Activated CD8-positive, alpha-beta memory T cell treated with anti-CD3 and anti-CD28 coated beads, Interleukin-2, amount 50 U/mL, for 4 hours (primary cell): ENCODE measurements at regions not wholly inside any gene's neighbourhood (a gene's known extent, or its start where the extent isn't known, plus 50 kb on each side); places are given as distances from the start of the nearest gene placed in this dataset.

Experiments used
- DNase-seq: peaks from one replicate; pipeline ENCODE4 v3.0.0-alpha.2; 2020

GRCh38 chr17:27396045-27396444 lies 60.2 kb upstream of the KSR1 start:
- no peak for DNase-seq

- no peak for DNase-seq
These were observed 59.3 kb upstream of the KSR1 start for GRCh38 chr17:27396941-27397340.

- DNase-seq: no peak
These were observed 57.6 kb upstream of the KSR1 start for GRCh38 chr17:27398691-27399090.

GRCh38 chr17:27400991-27401390 lies 55.3 kb upstream of the KSR1 start:
- no peak for DNase-seq

- DNase-seq: no peak
These were observed 53.3 kb upstream of the KSR1 start for GRCh38 chr17:27402943-27403342.

GRCh38 chr17:27403480-27404005 lies 52.7 kb upstream of the KSR1 start:
- no peak for DNase-seq

- DNase-seq: no peak
These were observed 51.6 kb upstream of the KSR1 start for GRCh38 chr17:27404676-27405075.
